ENCODE measurements at regions not wholly inside any gene's neighbourhood (a gene's known extent, or its start where the extent isn't known, plus 50 kb on each side); places are given as distances from the start of the nearest gene placed in this dataset.
"Not testable (repeated sequence)": the region's sequence is repeated elsewhere in the genome, so short reads cannot be mapped to it uniquely, and the experiment has no call there.

- intact Hi-C loops (cut with DNase I): no loop called here
- H3K36me3 ChIP-seq: no peaks in the 10 kb centered on the region
- ATAC-seq (no peak), DNase-seq (no peak)
- H3K9me3 ChIP-seq: peaks cover 0 to 8% of the 10 kb centered on the region in 2 donors
- H3K27ac ChIP-seq: no peak overlapping the region
- H3K4me1 ChIP-seq: no peaks in the 10 kb centered on the region
- no peak for TF ChIP-seq CTCF (IDR thresholded peaks at IDR 0.05)
- H3K4me3 ChIP-seq: no peak overlapping the region
- no peaks in the 10 kb centered on the region for H3K27me3 ChIP-seq
Observed at GRCh38 chr1:90220496-90220895, 225.6 kb downstream of the ZNF326 start.

- H3K27me3 ChIP-seq; H3K36me3 ChIP-seq; intact Hi-C loops (cut with DNase I): not testable (repeated sequence)
Observed at GRCh38 chr1:90219166-90219871, 224.4 kb downstream of the ZNF326 start.

DNA sequence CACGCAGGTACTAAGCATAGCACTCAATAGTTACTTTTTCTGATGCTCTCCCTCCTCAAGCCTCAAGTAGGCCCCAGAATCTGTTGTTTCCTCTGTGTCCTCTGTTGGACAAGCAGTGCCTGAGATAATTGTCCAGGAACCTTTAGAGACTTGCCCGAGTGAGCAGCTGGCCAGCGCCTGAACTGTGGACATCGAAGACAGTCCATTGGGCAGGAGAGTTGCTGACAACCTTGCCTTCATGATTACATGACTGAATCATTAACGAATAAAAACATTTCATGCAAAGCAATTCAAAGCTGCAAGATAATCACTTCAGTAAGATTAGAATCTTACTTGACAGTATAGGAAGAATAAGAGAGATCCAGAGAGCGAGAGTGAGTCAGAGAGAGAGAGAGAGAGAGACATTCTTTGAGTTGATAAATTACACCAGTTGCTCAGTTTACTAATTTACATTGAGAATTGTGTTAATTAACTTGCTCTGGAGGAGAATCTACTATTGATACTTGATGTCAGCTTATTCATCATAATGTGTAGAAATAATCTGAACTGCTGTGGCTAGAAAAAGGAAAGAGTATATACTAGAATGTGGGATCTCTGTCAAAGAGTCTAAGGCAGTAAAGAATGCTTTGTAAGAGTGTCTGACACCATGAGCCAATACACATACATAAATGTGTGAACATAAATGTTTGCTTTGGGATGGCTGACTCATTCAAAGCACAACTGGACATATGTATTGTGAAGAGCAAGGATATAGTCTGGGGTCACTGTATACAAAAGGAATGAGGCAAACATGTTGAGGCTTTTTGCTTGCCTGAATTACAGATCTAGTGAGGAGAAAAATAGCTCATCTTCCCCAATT is 216.0 kb downstream of the ZNF326 start:
- Histone ChIP-seq H3K27me3 (no peaks in the 10 kb centered on the region), H3K27ac (no peak overlapping the region), H3K9me3 (no peaks in the 10 kb centered on the region), H3K36me3 (no peaks in the 10 kb centered on the region), H3K4me1 (no peaks in the 10 kb centered on the region), H3K4me3 (no peak overlapping the region)
- no peak for TF ChIP-seq CTCF (IDR thresholded peaks at IDR 0.05)
- intact Hi-C loops (cut with DNase I): no loop called here
- DNase-seq: no peak
- ATAC-seq: no peak

More at GRCh38 chr1:90219166-90219871, 224.4 kb downstream of the ZNF326 start:
- not testable (repeated sequence) for H3K4me1 ChIP-seq, H3K9me3 ChIP-seq, H3K4me3 ChIP-seq, H3K27ac ChIP-seq, DNase-seq, ATAC-seq

GRCh38 chr1:90208949-90209348 is 214.0 kb downstream of the ZNF326 start:
- no peak for TF ChIP-seq CTCF (IDR thresholded peaks at IDR 0.05)

DNA sequence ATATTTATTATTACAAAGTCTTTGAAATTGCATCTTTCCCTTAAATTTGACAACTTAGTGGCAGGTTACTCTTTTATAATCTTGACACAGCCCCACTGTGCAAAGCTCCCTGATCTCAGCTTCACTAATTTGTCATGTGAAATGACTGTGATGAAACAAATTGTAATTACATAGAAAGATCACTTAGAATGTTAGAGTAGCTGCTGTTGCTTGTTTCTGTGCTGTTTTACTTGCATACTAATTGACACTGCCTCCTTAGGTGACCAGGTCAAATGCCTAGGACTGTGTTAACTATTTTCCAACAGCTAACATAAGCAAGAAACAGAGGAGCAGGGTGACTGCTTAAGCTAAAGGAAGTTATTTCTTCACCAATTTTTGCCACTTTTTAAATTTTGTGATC is 211.3 kb downstream of the ZNF326 start:
- DNase-seq (no peak), ATAC-seq (no peak)
- no peak overlapping the region for H3K4me3 ChIP-seq
- no peaks in the 10 kb centered on the region for H3K9me3 ChIP-seq
- no peaks in the 10 kb centered on the region for H3K27me3 ChIP-seq
- H3K4me1 ChIP-seq: no peaks in the 10 kb centered on the region
- no peak for TF ChIP-seq CTCF (IDR thresholded peaks at IDR 0.05)
- intact Hi-C loops (cut with DNase I): no loop called here
- no peak overlapping the region for H3K27ac ChIP-seq
- no peaks in the 10 kb centered on the region for H3K36me3 ChIP-seq

More at GRCh38 chr1:90208949-90209348, 214.0 kb downstream of the ZNF326 start:
- H3K36me3 ChIP-seq: no peaks in the 10 kb centered on the region
- H3K27me3 ChIP-seq: no peaks in the 10 kb centered on the region
- no peak for ATAC-seq
- intact Hi-C loops (cut with DNase I): no loop called here
- H3K27ac ChIP-seq: no peak overlapping the region
- H3K4me3 ChIP-seq: no peak overlapping the region
- H3K4me1 ChIP-seq: no peaks in the 10 kb centered on the region
- H3K9me3 ChIP-seq: no peaks in the 10 kb centered on the region
- DNase-seq: no peak

Data from left lung (tissue), 4 donors.